Nephron progenitor cell (in vitro differentiated cells): ENCODE measurements at regions not wholly inside any gene's neighbourhood (a gene's known extent, or its start where the extent isn't known, plus 50 kb on each side); places are given as distances from the start of the nearest gene placed in this dataset.

Experiments
- DNase-seq: peaks from one replicate; pipeline ENCODE4 v3.0.0; 2021
- H3K27ac Mint-ChIP-seq: 2 replicates; pipeline ENCODE4 v1.8.0; 2021; ENCODE audit warnings: mild to moderate bottlenecking, moderate library complexity, mixed read lengths
- H3K27me3 Mint-ChIP-seq: 2 replicates; pipeline ENCODE4 v1.8.0; 2021; ENCODE audit warnings: mild to moderate bottlenecking, low read depth, mixed read lengths; ENCODE audit not compliant: poor library complexity
- H3K36me3 Mint-ChIP-seq: 2 replicates; pipeline ENCODE4 v1.8.0; 2021; ENCODE audit warnings: low read depth, mixed read lengths
- H3K4me1 Mint-ChIP-seq: 2 replicates; pipeline ENCODE4 v1.8.0; 2021; ENCODE audit warnings: mixed read lengths
- H3K4me3 Mint-ChIP-seq: 2 replicates; pipeline ENCODE4 v1.8.0; 2021; ENCODE audit warnings: mild to moderate bottlenecking, moderate library complexity, mixed read lengths
- H3K9me3 Mint-ChIP-seq: 2 replicates; pipeline ENCODE4 v1.8.0; 2021; ENCODE audit warnings: mild to moderate bottlenecking, moderate library complexity, mixed read lengths
- CTCF ChIP-seq: fragments of 200-600 bp; sonication (generic); IDR thresholded peaks from 2 replicates; pipeline ENCODE4 v1.5.0; 2021; ENCODE audit warnings: antibody characterized with exemption

- no peaks in the 10 kb centered on the region for H3K27me3 Mint-ChIP-seq
- peak overlapping the region; percentile 10 for H3K4me3 Mint-ChIP-seq
- H3K27ac Mint-ChIP-seq, result no peak overlapping the region
- H3K9me3 Mint-ChIP-seq, result no peaks in the 10 kb centered on the region
- DNase-seq, result no peak
- H3K4me1 Mint-ChIP-seq, result peaks cover 36% of the 10 kb centered on the region
- no peaks in the 10 kb centered on the region for H3K36me3 Mint-ChIP-seq
- no peak for TF ChIP-seq CTCF
Observed at GRCh38 chr5:4420177-4420576, 720.0 kb upstream of the ADAMTS16 start.

GRCh38 chr5:4420681-4421080 lies 719.4 kb upstream of the ADAMTS16 start:
- no peaks in the 10 kb centered on the region for H3K36me3 Mint-ChIP-seq
- peaks cover 36% of the 10 kb centered on the region for H3K4me1 Mint-ChIP-seq
- H3K4me3 Mint-ChIP-seq, result no peak overlapping the region
- no peaks in the 10 kb centered on the region for H3K9me3 Mint-ChIP-seq
- no peak for TF ChIP-seq CTCF
- DNase-seq, result no peak
- H3K27me3 Mint-ChIP-seq, result no peaks in the 10 kb centered on the region
- H3K27ac Mint-ChIP-seq, result peak overlapping the region; percentile 19

GRCh38 chr5:4422247-4422646 lies 717.9 kb upstream of the ADAMTS16 start:
- no peaks in the 10 kb centered on the region for H3K36me3 Mint-ChIP-seq
- H3K4me1 Mint-ChIP-seq, result peaks cover 36% of the 10 kb centered on the region
- TF ChIP-seq CTCF, result no peak
- DNase-seq, result no peak
- H3K9me3 Mint-ChIP-seq, result no peaks in the 10 kb centered on the region
- no peak overlapping the region for H3K4me3 Mint-ChIP-seq
- no peak overlapping the region for H3K27ac Mint-ChIP-seq
- H3K27me3 Mint-ChIP-seq, result no peaks in the 10 kb centered on the region

GRCh38 chr5:4424895-4425294 lies 715.2 kb upstream of the ADAMTS16 start:
- Mint-ChIP-seq H3K4me3 (no peak overlapping the region), H3K27me3 (peaks cover 2% of the 10 kb centered on the region), H3K27ac (no peak overlapping the region), H3K4me1 (peaks cover 21% of the 10 kb centered on the region), H3K36me3 (no peaks in the 10 kb centered on the region), H3K9me3 (no peaks in the 10 kb centered on the region)
- no peak for TF ChIP-seq CTCF
- DNase-seq, result no peak

- Mint-ChIP-seq H3K27me3 (peaks cover 7% of the 10 kb centered on the region), H3K27ac (no peak overlapping the region), H3K36me3 (no peaks in the 10 kb centered on the region), H3K4me1 (no peaks in the 10 kb centered on the region), H3K9me3 (peaks cover 3% of the 10 kb centered on the region), H3K4me3 (no peak overlapping the region)
- no peak for DNase-seq
- no peak for TF ChIP-seq CTCF
Observed at GRCh38 chr5:4440536-4440935, 699.6 kb upstream of the ADAMTS16 start.

GRCh38 chr5:4442221-4442620 lies 697.9 kb upstream of the ADAMTS16 start:
- Mint-ChIP-seq H3K4me1 (no peaks in the 10 kb centered on the region), H3K9me3 (peaks cover 17% of the 10 kb centered on the region), H3K27ac (no peak overlapping the region), H3K27me3 (peaks cover 7% of the 10 kb centered on the region), H3K4me3 (no peak overlapping the region), H3K36me3 (peaks cover 7% of the 10 kb centered on the region)
- no peak for TF ChIP-seq CTCF
- DNase-seq, result no peak
